Smooth muscle cell (in vitro differentiated cells): ENCODE measurements at regions not wholly inside any gene's neighbourhood (a gene's known extent, or its start where the extent isn't known, plus 50 kb on each side); places are given as distances from the start of the nearest gene placed in this dataset.
"Not testable (repeated sequence)": the region's sequence is repeated elsewhere in the genome, so short reads cannot be mapped to it uniquely, and the experiment has no call there.

Source experiments
- DNase-seq: peaks from one replicate; lab custom pipeline; 2025; ENCODE audit not compliant: unreplicated experiment; lab: John Stamatoyannopoulos, UW
- H2AFZ ChIP-seq: fragments of 200-600 bp; sonication (generic); 2 replicates; pipeline ENCODE4 v1.6.0; 2016; ENCODE audit warnings: antibody characterized with exemption, low read depth, mild to moderate bottlenecking
- H3F3A ChIP-seq: fragments of 200-600 bp; sonication (generic); 2 replicates; pipeline ENCODE4 v1.6.0; 2017; ENCODE audit warnings: antibody characterized with exemption, low read depth
- H3K27ac ChIP-seq: fragments of 200-600 bp; sonication (generic); 2 replicates; pipeline ENCODE4 v1.5.1; 2016; ENCODE audit warnings: low read depth, mild to moderate bottlenecking
- H3K27me3 ChIP-seq: fragments of 200-600 bp; sonication (generic); 2 replicates; pipeline ENCODE4 v1.6.1; 2016; ENCODE audit warnings: low read depth, mild to moderate bottlenecking
- H3K36me3 ChIP-seq: fragments of 200-600 bp; sonication (generic); 2 replicates; pipeline ENCODE4 v1.5.1; 2016; ENCODE audit warnings: low read depth
- H3K4me1 ChIP-seq: fragments of 200-600 bp; sonication (generic); 2 replicates; pipeline ENCODE4 v1.5.1; 2016; ENCODE audit warnings: low read depth
- H3K4me2 ChIP-seq: fragments of 200-600 bp; sonication (generic); 2 replicates; pipeline ENCODE4 v1.6.0; 2016; ENCODE audit warnings: mild to moderate bottlenecking
- H3K4me3 ChIP-seq: fragments of 200-600 bp; sonication (generic); 2 replicates; pipeline ENCODE4 v1.5.1; 2016; ENCODE audit warnings: mild to moderate bottlenecking
- H3K79me2 ChIP-seq: fragments of 200-600 bp; sonication (generic); 2 replicates; pipeline ENCODE4 v1.6.0; 2016; ENCODE audit warnings: low read depth, mild to moderate bottlenecking
- H3K9ac ChIP-seq: fragments of 200-600 bp; sonication (generic); 2 replicates; pipeline ENCODE4 v1.6.0; 2016; ENCODE audit warnings: low read depth
- H3K9me3 ChIP-seq: fragments of 200-600 bp; sonication (generic); replicated peaks from 2 replicates; pipeline ENCODE4 v1.5.1; 2016; ENCODE audit warnings: low read depth
- H4K20me1 ChIP-seq: fragments of 200-600 bp; sonication (generic); 2 replicates; pipeline ENCODE4 v1.6.0; 2016; ENCODE audit warnings: low read depth
- WGBS: methylation state at CpG from one replicate; pipeline ENCODE4 v1.1.7; 2016; ENCODE audit warnings: low lambda C conversion rate; 5-methylcytosine and 5-hydroxymethylcytosine counted together
- TF ChIP-seq, protein P1 (sequence below): fragments of 200-600 bp; sonication (generic); IDR thresholded peaks from 2 replicates; pipeline ENCODE4 v1.5.1; 2017; ENCODE audit warnings: borderline replicate concordance, mild to moderate bottlenecking, antibody characterized with exemption; ENCODE audit not compliant: insufficient read depth, poor library complexity, severe bottlenecking

DNA sequence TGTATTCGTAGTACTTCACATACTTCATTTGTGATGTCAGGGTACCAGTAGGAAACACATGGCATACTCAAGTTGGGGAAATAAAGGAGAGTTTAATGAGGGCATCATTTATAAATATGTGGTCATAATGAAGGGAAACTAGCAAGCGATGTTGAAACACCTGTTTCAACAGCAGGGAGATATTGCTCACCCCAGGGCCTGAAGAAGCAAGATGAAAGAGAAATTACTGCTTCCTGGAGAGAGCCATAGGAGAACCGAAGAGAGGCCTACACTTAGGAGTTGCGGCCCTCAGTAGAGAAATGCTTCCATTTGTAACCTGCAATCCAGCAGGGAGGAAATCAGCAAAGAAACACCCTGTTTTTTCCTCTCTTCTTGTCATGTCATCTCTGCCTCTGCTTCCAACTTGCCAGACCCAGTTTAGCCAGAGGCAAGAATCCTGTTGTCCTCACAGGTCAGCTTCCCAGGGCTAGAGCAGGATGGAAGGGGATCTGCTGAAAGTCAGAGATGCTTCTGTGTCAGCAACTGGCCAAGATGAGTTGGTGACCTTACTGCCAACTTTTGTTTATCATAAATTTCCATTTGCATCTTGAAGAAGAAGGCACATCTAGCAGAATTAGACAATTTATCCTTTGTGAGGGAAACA, 67.6 kb upstream of the TSPAN2 start:
- Histone ChIP-seq H4K20me1 (no peaks in the 10 kb centered on the region), H3K79me2 (no peaks in the 10 kb centered on the region), H3K27me3 (no peaks in the 10 kb centered on the region), H2AFZ (no peak overlapping the region), H3K36me3 (no peaks in the 10 kb centered on the region), H3K4me2 (no peak overlapping the region), H3K4me3 (no peak overlapping the region), H3K9me3 (no peaks in the 10 kb centered on the region), H3K9ac (no peak overlapping the region), H3K27ac (no peak overlapping the region), H3K4me1 (no peaks in the 10 kb centered on the region), H3F3A (no peaks in the 10 kb centered on the region)
- TF ChIP-seq, protein P1, sequence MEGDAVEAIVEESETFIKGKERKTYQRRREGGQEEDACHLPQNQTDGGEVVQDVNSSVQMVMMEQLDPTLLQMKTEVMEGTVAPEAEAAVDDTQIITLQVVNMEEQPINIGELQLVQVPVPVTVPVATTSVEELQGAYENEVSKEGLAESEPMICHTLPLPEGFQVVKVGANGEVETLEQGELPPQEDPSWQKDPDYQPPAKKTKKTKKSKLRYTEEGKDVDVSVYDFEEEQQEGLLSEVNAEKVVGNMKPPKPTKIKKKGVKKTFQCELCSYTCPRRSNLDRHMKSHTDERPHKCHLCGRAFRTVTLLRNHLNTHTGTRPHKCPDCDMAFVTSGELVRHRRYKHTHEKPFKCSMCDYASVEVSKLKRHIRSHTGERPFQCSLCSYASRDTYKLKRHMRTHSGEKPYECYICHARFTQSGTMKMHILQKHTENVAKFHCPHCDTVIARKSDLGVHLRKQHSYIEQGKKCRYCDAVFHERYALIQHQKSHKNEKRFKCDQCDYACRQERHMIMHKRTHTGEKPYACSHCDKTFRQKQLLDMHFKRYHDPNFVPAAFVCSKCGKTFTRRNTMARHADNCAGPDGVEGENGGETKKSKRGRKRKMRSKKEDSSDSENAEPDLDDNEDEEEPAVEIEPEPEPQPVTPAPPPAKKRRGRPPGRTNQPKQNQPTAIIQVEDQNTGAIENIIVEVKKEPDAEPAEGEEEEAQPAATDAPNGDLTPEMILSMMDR = no peak
- DNase-seq = no peak
- 93% methylated on average over 4 of the region's 4 CpGs for WGBS

DNA sequence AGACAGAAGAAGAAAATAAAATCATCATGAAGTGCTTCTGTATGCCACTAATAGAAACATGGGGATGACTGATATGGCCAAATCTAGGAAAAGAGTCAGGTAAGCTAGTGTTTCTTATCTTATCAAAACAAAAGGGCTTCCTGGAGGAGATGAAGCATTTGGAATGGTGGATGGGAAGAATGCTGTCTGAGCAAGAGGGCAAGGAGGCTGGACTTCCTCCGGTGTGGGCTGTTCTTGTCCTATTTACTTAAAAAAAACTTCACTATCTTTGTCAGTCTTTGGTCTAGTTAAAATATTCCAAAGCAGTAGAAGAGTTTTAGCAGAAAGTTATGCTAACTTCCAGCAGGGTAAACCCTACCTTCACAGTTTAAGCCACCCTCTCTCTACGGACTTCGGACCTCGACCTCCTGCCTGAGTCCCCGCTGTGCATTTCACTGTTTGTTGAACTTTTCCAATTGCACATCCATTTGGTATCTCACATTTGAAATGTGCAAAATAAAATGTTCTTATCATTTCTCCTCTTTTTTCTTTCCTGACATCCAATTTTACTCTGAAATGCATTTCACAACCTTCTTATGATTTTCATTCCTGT, 64.8 kb upstream of the TSPAN2 start:
- Histone ChIP-seq H3K9me3 (no peaks in the 10 kb centered on the region), H3K9ac (no peak overlapping the region), H3F3A (no peaks in the 10 kb centered on the region), H3K36me3 (no peaks in the 10 kb centered on the region), H3K79me2 (no peaks in the 10 kb centered on the region), H3K27ac (no peak overlapping the region), H2AFZ (no peak overlapping the region), H4K20me1 (no peaks in the 10 kb centered on the region), H3K4me1 (no peaks in the 10 kb centered on the region), H3K4me2 (no peak overlapping the region), H3K4me3 (no peak overlapping the region), H3K27me3 (no peaks in the 10 kb centered on the region)
- TF ChIP-seq, protein P1 = no peak
- 95% methylated on average over 5 of the region's 5 CpGs for WGBS
- no peak for DNase-seq

DNA sequence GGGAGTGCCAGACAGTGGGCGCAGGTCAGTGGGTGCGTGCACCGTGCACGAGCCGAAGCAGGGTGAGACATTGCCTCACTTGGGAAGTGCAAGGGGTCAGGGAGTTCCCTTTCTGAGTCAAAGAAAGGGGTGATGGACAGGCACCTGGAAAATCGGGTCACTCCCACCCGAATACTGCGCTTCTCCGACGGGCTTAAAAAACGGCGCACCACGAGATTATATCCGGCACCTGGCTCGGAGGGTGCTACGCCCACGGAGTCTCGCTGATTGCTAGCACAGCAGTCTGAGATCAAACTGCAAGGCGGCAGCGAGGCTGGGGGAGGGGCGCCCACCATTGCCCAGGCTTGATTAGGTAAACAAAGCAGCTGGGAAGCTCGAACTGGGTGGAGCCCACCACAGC, 58.6 kb upstream of the TSPAN2 start:
- not testable (repeated sequence) for H3K4me1 ChIP-seq, H3F3A ChIP-seq, H3K79me2 ChIP-seq, H3K36me3 ChIP-seq, H3K27ac ChIP-seq, H4K20me1 ChIP-seq, H3K9ac ChIP-seq, H3K27me3 ChIP-seq, DNase-seq, H3K9me3 ChIP-seq
- Histone ChIP-seq H3K4me2 (peak overlapping the region; percentile 77), H3K4me3 (peak overlapping the region; percentile 38), H2AFZ (peak overlapping the region; percentile 45)
- 8% methylated on average over 20 of the region's 22 CpGs for WGBS

DNA sequence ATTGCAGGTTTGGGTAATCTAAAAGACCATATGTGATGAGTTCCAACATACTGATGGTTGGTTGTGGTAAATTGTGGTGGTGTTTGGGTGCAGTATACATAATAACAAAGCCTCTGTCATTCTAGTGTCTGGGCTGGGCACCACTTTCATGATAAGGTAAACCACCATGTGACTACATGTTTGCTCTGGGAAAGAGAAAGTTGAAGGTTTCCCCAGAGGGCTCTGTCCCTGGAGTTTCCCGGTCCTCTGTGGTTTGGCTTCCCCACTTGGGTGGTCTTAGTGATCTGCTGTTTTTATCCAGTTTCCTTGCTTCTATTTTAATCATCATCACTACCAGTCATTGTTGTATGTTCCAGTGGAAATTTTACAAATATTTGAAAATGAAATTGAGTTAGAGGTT, 55.9 kb upstream of the TSPAN2 start:
- H3K9ac ChIP-seq = no peak overlapping the region
- peaks cover 4% of the 10 kb centered on the region for H3K4me1 ChIP-seq
- 43% methylated on average over 1 of the region's 1 CpG for WGBS
- H3K27me3 ChIP-seq = no peaks in the 10 kb centered on the region
- no peak overlapping the region for H2AFZ ChIP-seq
- DNase-seq = no peak
- H3K36me3 ChIP-seq = no peaks in the 10 kb centered on the region
- no peak overlapping the region for H3K4me3 ChIP-seq
- H3K4me2 ChIP-seq = no peak overlapping the region
- TF ChIP-seq, protein P1 = no peak
- H3K79me2 ChIP-seq = no peaks in the 10 kb centered on the region
- no peaks in the 10 kb centered on the region for H3F3A ChIP-seq
- H3K27ac ChIP-seq = no peak overlapping the region
- H3K9me3 ChIP-seq = no peaks in the 10 kb centered on the region
- H4K20me1 ChIP-seq = no peaks in the 10 kb centered on the region
